Panc1 (cell line): ENCODE measurements at regions not wholly inside any gene's neighbourhood (a gene's known extent, or its start where the extent isn't known, plus 50 kb on each side); places are given as distances from the start of the nearest gene placed in this dataset.

Source experiments
- ATAC-seq: fragments of 200-7000 bp; cut with Tn5 transposase; 2 replicates; pipeline ENCODE4 v1.9.1; 2020; ENCODE audit warnings: mild to moderate bottlenecking, moderate library complexity
- BruUV-seq: library from RNA; stranded (reverse); fragments of 400-500 nt; replicated peaks from 2 replicates; lab custom pipeline; 2021; lab: Mats Ljungman, UMichigan
- CTCF ChIA-PET: fragments of 300-600 bp; sonication (Branson Sonifier 250); formaldehyde crosslinking; loops from one replicate; lab custom pipeline; 2022; ENCODE audit warnings: antibody characterized with exemption; lab: Charles Lee
- POLR2A ChIA-PET: fragments of 300-600 bp; sonication (Branson Sonifier 250); formaldehyde crosslinking; loops from one replicate; lab custom pipeline; 2022; ENCODE audit warnings: antibody characterized with exemption; lab: Charles Lee
- DNase-seq: peaks from one replicate; pipeline ENCODE4 v3.0.0-alpha.2; 2010; ENCODE audit warnings: low read depth, low spot score
- H3K27ac ChIP-seq: 2 replicates; pipeline ENCODE4 v1.5.1; 2011; ENCODE audit warnings: mild to moderate bottlenecking, low read length, inconsistent platforms
- H3K27me3 ChIP-seq: fragments of 200-500 bp; sonication (Bioruptor generic); 2 replicates; pipeline ENCODE4 v1.6.0; 2014; ENCODE audit warnings: low read length, inconsistent platforms; ENCODE audit not compliant: control insufficient read depth, insufficient read depth
- H3K36me3 ChIP-seq: fragments of 200-500 bp; sonication (Bioruptor generic); 2 replicates; pipeline ENCODE4 v1.5.1; 2014; ENCODE audit warnings: inconsistent platforms, mild to moderate bottlenecking, low read length, moderate library complexity; ENCODE audit not compliant: control insufficient read depth, insufficient read depth
- H3K4me1 ChIP-seq: 2 replicates; pipeline ENCODE4 v1.5.1; 2011; ENCODE audit warnings: inconsistent platforms, mild to moderate bottlenecking, low read length, moderate library complexity; ENCODE audit not compliant: control insufficient read depth, insufficient read depth
- H3K4me3 ChIP-seq, 2 experiments: 2 replicates each; pipeline ENCODE4 v1.5.1; 2011 to 2012; ENCODE audit warnings: low read depth in 2 of 2, low read length in 2 of 2, mild to moderate bottlenecking in 2 of 2, inconsistent platforms in 1 of 2, moderate library complexity in 1 of 2
- H3K9me3 ChIP-seq: fragments of 200-500 bp; sonication (Bioruptor generic); 2 replicates; pipeline ENCODE4 v1.5.1; 2014; ENCODE audit warnings: low read depth, mild to moderate bottlenecking, inconsistent platforms, low read length, moderate library complexity; ENCODE audit not compliant: control insufficient read depth, insufficient read depth
- POLR2AphosphoS5 ChIP-seq: IDR thresholded peaks from 2 replicates; pipeline ENCODE4 v1.6.1; 2012; ENCODE audit warnings: mild to moderate bottlenecking, low read depth, low read length, moderate library complexity
- SIN3A ChIP-seq: IDR thresholded peaks from 2 replicates; pipeline ENCODE4 v1.6.1; 2012; ENCODE audit warnings: low read depth, mild to moderate bottlenecking, low read length, moderate library complexity, borderline replicate concordance; ENCODE audit not compliant: insufficient read depth
- TCF7L2 ChIP-seq: IDR thresholded peaks from 2 replicates; pipeline ENCODE4 v1.6.1; 2011; ENCODE audit warnings: mild to moderate bottlenecking, low read depth, low read length, inconsistent platforms
- in situ Hi-C: cut with HindIII; loops from 2 replicates; pipeline ENCODE4 v1.10.0; 2016; ENCODE audit warnings: low sequenced_read_pairs, low pct_unique_long_range_greater_than_20kb
- intact Hi-C: fragments of 100-400 bp; cut with micrococcal nuclease; formaldehyde crosslinking; loops from one replicate; pipeline ENCODE4 v1.10.0; 2022; ENCODE audit not compliant: unreplicated experiment
- TF ChIP-seq, protein P1 (sequence below), 2 experiments: IDR thresholded peaks; 2 replicates each; pipeline ENCODE4 v1.6.1; 2011 to 2012; ENCODE audit warnings: low read depth in 2 of 2, control low read depth in 1 of 2, low read length in 1 of 2, mild to moderate bottlenecking in 1 of 2, moderate library complexity in 1 of 2; ENCODE audit not compliant: insufficient read depth in 1 of 2
- TF ChIP-seq, protein P2 (sequence below): fragments of 450-650 bp; IDR thresholded peaks from 2 replicates; pipeline ENCODE4 v1.5.1; 2017; ENCODE audit warnings: mild to moderate bottlenecking

DNA sequence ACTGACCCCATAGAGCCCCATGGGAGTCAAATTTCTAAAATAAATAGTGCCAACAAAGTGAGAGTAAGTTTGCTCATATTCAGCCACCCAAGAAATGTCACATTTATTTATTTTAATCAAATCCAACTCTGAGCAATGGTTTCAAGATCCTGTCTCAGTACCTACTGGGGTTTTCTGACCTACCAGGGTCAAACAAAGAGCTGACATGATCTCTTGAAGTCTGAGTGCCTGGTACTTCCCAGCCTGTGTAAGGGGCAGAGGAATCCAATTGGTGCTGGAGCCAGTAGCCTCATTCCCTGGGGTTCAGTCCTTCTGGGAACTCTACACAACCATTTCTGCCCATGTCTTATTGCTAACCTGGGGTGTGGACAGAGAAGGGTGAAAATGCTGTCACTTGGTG lies 104.6 kb upstream of the SERP2 start:
- H3K9me3 ChIP-seq, result no peaks in the 10 kb centered on the region
- ATAC-seq, result no peak
- TF ChIP-seq SIN3A, result no peak
- TF ChIP-seq, protein P1, sequence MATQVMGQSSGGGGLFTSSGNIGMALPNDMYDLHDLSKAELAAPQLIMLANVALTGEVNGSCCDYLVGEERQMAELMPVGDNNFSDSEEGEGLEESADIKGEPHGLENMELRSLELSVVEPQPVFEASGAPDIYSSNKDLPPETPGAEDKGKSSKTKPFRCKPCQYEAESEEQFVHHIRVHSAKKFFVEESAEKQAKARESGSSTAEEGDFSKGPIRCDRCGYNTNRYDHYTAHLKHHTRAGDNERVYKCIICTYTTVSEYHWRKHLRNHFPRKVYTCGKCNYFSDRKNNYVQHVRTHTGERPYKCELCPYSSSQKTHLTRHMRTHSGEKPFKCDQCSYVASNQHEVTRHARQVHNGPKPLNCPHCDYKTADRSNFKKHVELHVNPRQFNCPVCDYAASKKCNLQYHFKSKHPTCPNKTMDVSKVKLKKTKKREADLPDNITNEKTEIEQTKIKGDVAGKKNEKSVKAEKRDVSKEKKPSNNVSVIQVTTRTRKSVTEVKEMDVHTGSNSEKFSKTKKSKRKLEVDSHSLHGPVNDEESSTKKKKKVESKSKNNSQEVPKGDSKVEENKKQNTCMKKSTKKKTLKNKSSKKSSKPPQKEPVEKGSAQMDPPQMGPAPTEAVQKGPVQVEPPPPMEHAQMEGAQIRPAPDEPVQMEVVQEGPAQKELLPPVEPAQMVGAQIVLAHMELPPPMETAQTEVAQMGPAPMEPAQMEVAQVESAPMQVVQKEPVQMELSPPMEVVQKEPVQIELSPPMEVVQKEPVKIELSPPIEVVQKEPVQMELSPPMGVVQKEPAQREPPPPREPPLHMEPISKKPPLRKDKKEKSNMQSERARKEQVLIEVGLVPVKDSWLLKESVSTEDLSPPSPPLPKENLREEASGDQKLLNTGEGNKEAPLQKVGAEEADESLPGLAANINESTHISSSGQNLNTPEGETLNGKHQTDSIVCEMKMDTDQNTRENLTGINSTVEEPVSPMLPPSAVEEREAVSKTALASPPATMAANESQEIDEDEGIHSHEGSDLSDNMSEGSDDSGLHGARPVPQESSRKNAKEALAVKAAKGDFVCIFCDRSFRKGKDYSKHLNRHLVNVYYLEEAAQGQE (IDR thresholded peaks at IDR 0.05; ENCODE audit: insufficient read depth in 1 of 2, low read depth in 2 of 2, low read length in 1 of 2), result no peak
- no peak for TF ChIP-seq TCF7L2
- TF ChIP-seq, protein P2, sequence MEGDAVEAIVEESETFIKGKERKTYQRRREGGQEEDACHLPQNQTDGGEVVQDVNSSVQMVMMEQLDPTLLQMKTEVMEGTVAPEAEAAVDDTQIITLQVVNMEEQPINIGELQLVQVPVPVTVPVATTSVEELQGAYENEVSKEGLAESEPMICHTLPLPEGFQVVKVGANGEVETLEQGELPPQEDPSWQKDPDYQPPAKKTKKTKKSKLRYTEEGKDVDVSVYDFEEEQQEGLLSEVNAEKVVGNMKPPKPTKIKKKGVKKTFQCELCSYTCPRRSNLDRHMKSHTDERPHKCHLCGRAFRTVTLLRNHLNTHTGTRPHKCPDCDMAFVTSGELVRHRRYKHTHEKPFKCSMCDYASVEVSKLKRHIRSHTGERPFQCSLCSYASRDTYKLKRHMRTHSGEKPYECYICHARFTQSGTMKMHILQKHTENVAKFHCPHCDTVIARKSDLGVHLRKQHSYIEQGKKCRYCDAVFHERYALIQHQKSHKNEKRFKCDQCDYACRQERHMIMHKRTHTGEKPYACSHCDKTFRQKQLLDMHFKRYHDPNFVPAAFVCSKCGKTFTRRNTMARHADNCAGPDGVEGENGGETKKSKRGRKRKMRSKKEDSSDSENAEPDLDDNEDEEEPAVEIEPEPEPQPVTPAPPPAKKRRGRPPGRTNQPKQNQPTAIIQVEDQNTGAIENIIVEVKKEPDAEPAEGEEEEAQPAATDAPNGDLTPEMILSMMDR, result no peak
- TF ChIP-seq POLR2AphosphoS5, result no peak
- ChIA-PET POLR2A (no interaction called here), CTCF (no interaction called here)
- no peaks in the 10 kb centered on the region for H3K27me3 ChIP-seq
- no peaks in the 10 kb centered on the region for H3K36me3 ChIP-seq
- no peak overlapping the region for H3K4me3 ChIP-seq
- H3K4me1 ChIP-seq, result no peaks in the 10 kb centered on the region
- intact Hi-C loops, result no loop called here
- H3K27ac ChIP-seq, result no peak overlapping the region
- no TSS peak for BruUV-seq
- DNase-seq, result no peak
- in situ Hi-C loops, result no loop called here

DNA sequence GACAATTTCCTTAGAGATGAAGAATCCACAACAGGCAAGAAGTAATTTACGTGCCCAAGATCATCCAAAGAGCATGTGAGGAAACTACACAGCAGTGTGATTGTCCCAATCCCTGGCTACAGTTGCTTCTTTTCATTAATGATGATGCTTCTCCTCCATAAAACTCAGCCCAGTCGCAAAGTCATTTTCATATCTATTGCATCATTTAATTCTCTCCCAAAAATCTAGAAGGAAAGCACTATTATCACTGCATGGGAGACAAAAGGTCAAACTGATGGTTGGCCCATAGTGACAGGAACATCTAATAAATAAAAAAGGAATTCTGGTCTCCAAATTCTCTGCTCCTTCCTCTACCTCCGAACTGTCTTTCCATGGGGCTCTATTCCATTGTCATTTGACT lies 103.5 kb upstream of the SERP2 start:
- BruUV-seq, result no TSS peak
- Histone ChIP-seq H3K27ac (no peak overlapping the region), H3K36me3 (no peaks in the 10 kb centered on the region), H3K27me3 (no peaks in the 10 kb centered on the region), H3K9me3 (no peaks in the 10 kb centered on the region), H3K4me3 (no peak overlapping the region), H3K4me1 (no peaks in the 10 kb centered on the region)
- TF ChIP-seq, protein P1 (IDR thresholded peaks at IDR 0.05; ENCODE audit: insufficient read depth in 1 of 2, low read depth in 2 of 2, low read length in 1 of 2), result no peak
- no peak for TF ChIP-seq POLR2AphosphoS5
- no peak for TF ChIP-seq TCF7L2
- TF ChIP-seq, protein P2, result no peak
- TF ChIP-seq SIN3A, result no peak
- CTCF ChIA-PET, result no interaction called here
- in situ Hi-C loops (no loop called here), intact Hi-C loops (no loop called here)
- ATAC-seq (no peak), DNase-seq (no peak)
- POLR2A ChIA-PET, result no interaction called here
